ENCODE measurements at regions not wholly inside any gene's neighbourhood (a gene's known extent, or its start where the extent isn't known, plus 50 kb on each side); places are given as distances from the start of the nearest gene placed in this dataset.
A peak's percentile ranks its signal among the peaks of the same experiment; 100 is the strongest.

- DNase-seq (no peak), ATAC-seq (no peak)
- intact Hi-C loops (cut with micrococcal nuclease), result no loop called here
Measured at GRCh38 chr5:127993476-127993875, 90.1 kb upstream of the SLC12A2 start.

- intact Hi-C loops (cut with micrococcal nuclease), result no loop called here
- no peak for DNase-seq
- ATAC-seq, result no peak
Measured at GRCh38 chr5:127994087-127994660, 89.4 kb upstream of the SLC12A2 start.

GRCh38 chr5:127995556-127995955, 88.0 kb upstream of the SLC12A2 start:
- no peak for ATAC-seq
- intact Hi-C loops (cut with micrococcal nuclease), result no loop called here
- DNase-seq, result no peak

- intact Hi-C loops (cut with micrococcal nuclease), result no loop called here
- peak; percentile 47 for ATAC-seq
- no peak for DNase-seq
Measured at GRCh38 chr5:127997201-127997704, 86.3 kb upstream of the SLC12A2 start.

GRCh38 chr5:127998950-127999615, 84.5 kb upstream of the SLC12A2 start:
- ATAC-seq, result no peak
- intact Hi-C loops (cut with micrococcal nuclease), result no loop called here
- DNase-seq, result no peak

- DNase-seq, result no peak
Measured at GRCh38 chr5:127999909-128000308, 83.7 kb upstream of the SLC12A2 start.

GRCh38 chr5:128002425-128002824, 81.1 kb upstream of the SLC12A2 start:
- intact Hi-C loops (cut with micrococcal nuclease), result no loop called here
- ATAC-seq (no peak), DNase-seq (no peak)

More at GRCh38 chr5:127999909-128000308, 83.7 kb upstream of the SLC12A2 start:
- no peak for ATAC-seq
- intact Hi-C loops (cut with micrococcal nuclease), result no loop called here

GRCh38 chr5:128007939-128008338, 75.6 kb upstream of the SLC12A2 start:
- DNase-seq, result no peak

GRCh38 chr5:128009403-128009802, 74.2 kb upstream of the SLC12A2 start:
- intact Hi-C loops (cut with micrococcal nuclease), result no loop called here
- no peak for DNase-seq
- no peak for ATAC-seq

More at GRCh38 chr5:128007939-128008338, 75.6 kb upstream of the SLC12A2 start:
- ATAC-seq, result no peak
- intact Hi-C loops (cut with micrococcal nuclease), result no loop called here

GRCh38 chr5:128011339-128011738, 72.2 kb upstream of the SLC12A2 start:
- no peak for DNase-seq
- no peak for ATAC-seq
- intact Hi-C loops (cut with micrococcal nuclease), result no loop called here

GRCh38 chr5:128014578-128014977, 69.0 kb upstream of the SLC12A2 start:
- ATAC-seq (no peak), DNase-seq (no peak)
- intact Hi-C loops (cut with micrococcal nuclease), result no loop called here

GRCh38 chr5:128015478-128015877, 68.1 kb upstream of the SLC12A2 start:
- ATAC-seq, result no peak
- intact Hi-C loops (cut with micrococcal nuclease), result no loop called here
- DNase-seq, result no peak

- intact Hi-C loops (cut with micrococcal nuclease), result no loop called here
- no peak for ATAC-seq
Measured at GRCh38 chr5:128015978-128016377, 67.6 kb upstream of the SLC12A2 start.

GRCh38 chr5:128019391-128019790, 64.2 kb upstream of the SLC12A2 start:
- ATAC-seq (no peak), DNase-seq (no peak)
- intact Hi-C loops (cut with micrococcal nuclease), result no loop called here

More at GRCh38 chr5:128015978-128016377, 67.6 kb upstream of the SLC12A2 start:
- no peak for DNase-seq

GRCh38 chr5:128020012-128020411, 63.6 kb upstream of the SLC12A2 start:
- intact Hi-C loops (cut with micrococcal nuclease), result no loop called here
- no peak for DNase-seq
- ATAC-seq, result no peak

GRCh38 chr5:128021411-128021810, 62.2 kb upstream of the SLC12A2 start:
- ATAC-seq (no peak), DNase-seq (no peak)
- intact Hi-C loops (cut with micrococcal nuclease), result no loop called here

Measured in left ventricle myocardium superior (tissue), 1 donor.